Brain microvascular endothelial cell (primary cell): ENCODE measurements at regions not wholly inside any gene's neighbourhood (a gene's known extent, or its start where the extent isn't known, plus 50 kb on each side); places are given as distances from the start of the nearest gene placed in this dataset.

Source experiments
- DNase-seq: peaks from one replicate; pipeline ENCODE4 v3.0.0-alpha.2; 2020
- H3K27ac ChIP-seq: fragments of 250-450 bp; sonication (Bioruptor Pico); 2 replicates; pipeline ENCODE4 v1.5.1; 2020; ENCODE audit warnings: mild to moderate bottlenecking, moderate library complexity
- H3K27me3 ChIP-seq: fragments of 250-450 bp; sonication (Bioruptor Pico); replicated peaks from 2 replicates; pipeline ENCODE4 v1.5.1; 2020; ENCODE audit warnings: mild to moderate bottlenecking
- H3K36me3 ChIP-seq: fragments of 250-450 bp; sonication (Bioruptor Pico); replicated peaks from 2 replicates; pipeline ENCODE4 v1.5.1; 2020; ENCODE audit warnings: mild to moderate bottlenecking
- H3K4me3 ChIP-seq: 2 replicates; pipeline ENCODE4 v1.5.1; 2011; ENCODE audit warnings: low read depth, mild to moderate bottlenecking, control low read depth, low read length, moderate library complexity
- in situ Hi-C: cut with HindIII; loops from 2 replicates; pipeline ENCODE4 v1.10.0; 2017; ENCODE audit warnings: low sequenced_read_pairs, low pct_ligation_motif_present
- TF ChIP-seq, protein P1 (sequence below): IDR thresholded peaks from 2 replicates; pipeline ENCODE4 v1.5.1; 2011; ENCODE audit warnings: low read depth, mild to moderate bottlenecking, moderate library complexity, low read length, control low read depth, inconsistent platforms; ENCODE audit errors: missing control alignments

DNA sequence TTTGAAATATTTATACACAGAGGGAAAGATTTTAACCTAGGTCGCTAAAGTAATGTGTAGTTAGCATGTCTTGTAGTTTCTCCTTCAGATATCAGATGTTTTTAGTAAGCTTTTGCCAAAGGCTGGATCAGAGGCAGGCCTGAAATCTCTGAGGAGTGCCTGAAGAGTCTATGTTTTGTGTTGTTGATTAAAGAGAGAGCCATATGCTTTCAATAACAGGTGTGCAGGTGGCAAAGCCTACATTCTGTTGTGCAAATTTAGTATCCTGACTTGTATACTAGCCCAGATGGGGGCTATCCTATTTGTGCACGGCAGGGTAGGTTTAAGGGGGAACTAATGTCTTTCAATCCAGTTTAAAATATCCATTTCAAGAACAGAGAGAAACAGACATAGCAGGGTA, 167.1 kb upstream of the ATXN1 start:
- DNase-seq = no peak
- Histone ChIP-seq H3K27me3 (no peaks in the 10 kb centered on the region), H3K27ac (no peak overlapping the region), H3K36me3 (no peaks in the 10 kb centered on the region), H3K4me3 (no peak overlapping the region)
- TF ChIP-seq, protein P1, sequence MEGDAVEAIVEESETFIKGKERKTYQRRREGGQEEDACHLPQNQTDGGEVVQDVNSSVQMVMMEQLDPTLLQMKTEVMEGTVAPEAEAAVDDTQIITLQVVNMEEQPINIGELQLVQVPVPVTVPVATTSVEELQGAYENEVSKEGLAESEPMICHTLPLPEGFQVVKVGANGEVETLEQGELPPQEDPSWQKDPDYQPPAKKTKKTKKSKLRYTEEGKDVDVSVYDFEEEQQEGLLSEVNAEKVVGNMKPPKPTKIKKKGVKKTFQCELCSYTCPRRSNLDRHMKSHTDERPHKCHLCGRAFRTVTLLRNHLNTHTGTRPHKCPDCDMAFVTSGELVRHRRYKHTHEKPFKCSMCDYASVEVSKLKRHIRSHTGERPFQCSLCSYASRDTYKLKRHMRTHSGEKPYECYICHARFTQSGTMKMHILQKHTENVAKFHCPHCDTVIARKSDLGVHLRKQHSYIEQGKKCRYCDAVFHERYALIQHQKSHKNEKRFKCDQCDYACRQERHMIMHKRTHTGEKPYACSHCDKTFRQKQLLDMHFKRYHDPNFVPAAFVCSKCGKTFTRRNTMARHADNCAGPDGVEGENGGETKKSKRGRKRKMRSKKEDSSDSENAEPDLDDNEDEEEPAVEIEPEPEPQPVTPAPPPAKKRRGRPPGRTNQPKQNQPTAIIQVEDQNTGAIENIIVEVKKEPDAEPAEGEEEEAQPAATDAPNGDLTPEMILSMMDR = no peak
- in situ Hi-C loops = no loop called here

DNA sequence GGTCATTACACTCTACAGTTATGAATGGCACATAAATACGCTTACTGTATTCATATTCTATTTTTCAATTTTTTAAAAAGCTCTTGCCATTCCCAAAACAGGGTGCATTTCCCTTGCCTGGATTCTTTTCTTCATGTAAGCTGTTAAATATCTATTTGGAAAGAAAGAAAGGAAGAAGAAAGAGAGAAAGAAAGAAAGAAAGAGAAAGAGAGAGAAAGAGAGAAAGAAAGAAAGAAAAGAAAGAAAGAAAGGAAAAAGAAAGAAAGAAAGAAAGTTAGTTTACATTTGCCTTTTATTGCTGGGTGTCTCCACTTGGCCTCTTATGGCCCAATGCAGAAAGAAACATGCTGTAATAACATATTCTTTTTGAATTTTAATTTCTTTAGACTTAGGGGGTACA, 165.9 kb upstream of the ATXN1 start:
- in situ Hi-C loops = no loop called here
- H3K36me3 ChIP-seq = no peaks in the 10 kb centered on the region
- H3K27ac ChIP-seq = no peak overlapping the region
- no peaks in the 10 kb centered on the region for H3K27me3 ChIP-seq
- no peak for DNase-seq
- TF ChIP-seq, protein P1 = no peak
- no peak overlapping the region for H3K4me3 ChIP-seq

DNA sequence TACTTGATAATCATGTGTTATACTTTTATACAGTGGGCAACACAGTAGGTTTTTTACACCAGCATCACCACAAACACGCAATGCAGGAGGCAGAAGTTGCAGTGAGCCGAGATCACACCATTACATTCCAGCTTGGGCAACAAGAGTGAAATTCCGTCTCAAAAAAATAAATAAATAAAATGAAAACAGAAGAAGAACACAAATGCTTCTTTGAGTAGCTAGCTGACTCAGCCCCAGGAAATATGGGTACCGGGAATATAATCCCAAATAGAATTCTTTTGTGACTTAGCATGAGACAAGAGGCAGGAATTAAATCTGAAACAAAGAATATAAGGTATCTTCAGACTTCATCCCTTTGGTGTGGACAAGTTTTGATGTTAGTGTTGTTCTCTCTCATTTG, 164.2 kb upstream of the ATXN1 start:
- no peak overlapping the region for H3K4me3 ChIP-seq
- in situ Hi-C loops = no loop called here
- TF ChIP-seq, protein P1 = no peak
- no peaks in the 10 kb centered on the region for H3K36me3 ChIP-seq
- no peaks in the 10 kb centered on the region for H3K27me3 ChIP-seq
- DNase-seq = no peak
- no peak overlapping the region for H3K27ac ChIP-seq

DNA sequence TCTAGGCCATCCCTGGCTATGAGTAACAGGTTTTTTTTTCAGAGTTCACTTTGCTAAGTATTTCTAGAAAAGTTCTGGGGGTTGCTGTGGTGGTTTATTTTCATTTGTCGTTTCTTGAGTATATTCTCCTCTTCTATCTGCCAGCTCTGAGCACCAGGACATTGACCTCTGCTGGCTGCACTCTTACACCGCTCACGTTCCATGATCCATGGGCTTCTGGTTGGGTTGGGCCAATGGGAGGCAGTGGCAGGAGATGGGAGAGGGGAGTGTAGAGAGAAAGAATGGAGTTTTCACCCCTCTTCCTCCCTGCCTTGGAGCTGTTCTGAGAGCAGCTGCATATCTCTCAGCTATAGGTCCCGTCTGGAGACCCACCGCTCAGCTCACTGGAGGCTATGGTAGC, 161.0 kb upstream of the ATXN1 start:
- in situ Hi-C loops = no loop called here
- DNase-seq = no peak
- H3K27ac ChIP-seq = no peak overlapping the region
- no peaks in the 10 kb centered on the region for H3K36me3 ChIP-seq
- H3K27me3 ChIP-seq = no peaks in the 10 kb centered on the region
- TF ChIP-seq, protein P1 = no peak
- no peak overlapping the region for H3K4me3 ChIP-seq

DNA sequence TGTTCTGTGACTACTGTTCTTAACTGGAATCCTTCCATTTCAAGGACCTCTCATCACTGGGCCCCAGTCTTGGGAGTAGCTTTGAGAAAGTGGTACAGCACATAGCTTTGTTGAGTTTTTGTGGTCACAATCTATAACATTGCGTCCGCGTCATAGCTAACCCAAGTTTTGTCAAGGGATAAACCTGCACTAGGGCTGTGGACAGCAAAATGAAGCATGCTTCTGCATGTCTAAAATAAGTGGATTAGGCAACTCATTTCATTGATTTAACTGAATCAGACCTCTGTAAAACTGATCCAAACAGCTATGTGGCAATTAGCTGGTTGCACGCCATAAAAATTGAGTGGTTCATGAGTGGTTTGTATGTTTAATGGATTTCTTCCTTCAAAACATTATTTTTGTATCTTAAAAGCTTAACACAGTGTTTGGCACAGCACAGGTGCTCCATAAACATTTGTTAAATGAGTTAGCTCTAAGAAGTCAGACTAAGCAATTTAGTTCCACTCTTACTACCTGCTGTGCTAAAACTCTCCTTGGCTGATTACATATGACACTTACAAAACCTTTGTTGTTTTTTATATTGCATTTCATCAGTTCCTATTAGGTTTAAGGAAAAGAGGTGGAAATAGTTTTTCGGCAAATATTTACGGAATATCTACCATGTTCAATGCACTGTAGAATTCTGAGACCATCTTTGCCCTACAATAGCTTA, 160.3 kb upstream of the ATXN1 start:
- in situ Hi-C loops = no loop called here
- H3K36me3 ChIP-seq = no peaks in the 10 kb centered on the region
- H3K27me3 ChIP-seq = no peaks in the 10 kb centered on the region
- no peak overlapping the region for H3K4me3 ChIP-seq
- no peak overlapping the region for H3K27ac ChIP-seq
- TF ChIP-seq, protein P1 = no peak
- DNase-seq = no peak

DNA sequence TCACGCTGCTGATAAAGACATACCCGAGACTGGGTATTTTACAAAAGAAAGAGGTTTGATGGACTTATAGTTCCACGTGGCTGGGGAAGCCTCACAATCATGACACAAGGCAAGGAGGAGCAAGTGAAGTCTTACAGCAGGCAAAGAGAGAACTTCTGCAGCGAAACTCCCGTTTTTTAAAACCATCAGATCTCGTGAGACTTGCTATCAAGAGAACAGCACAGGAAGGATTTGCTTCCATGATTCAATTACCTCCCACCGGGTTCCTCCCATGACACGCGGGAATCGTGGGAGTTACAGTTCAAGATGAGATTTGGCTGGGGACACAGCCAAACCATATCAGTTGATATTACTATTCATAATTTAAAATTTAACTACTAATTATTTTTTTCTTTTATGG, 157.3 kb upstream of the ATXN1 start:
- H3K4me3 ChIP-seq = no peak overlapping the region
- in situ Hi-C loops = no loop called here
- no peaks in the 10 kb centered on the region for H3K27me3 ChIP-seq
- no peak overlapping the region for H3K27ac ChIP-seq
- TF ChIP-seq, protein P1 = no peak
- no peak for DNase-seq
- no peaks in the 10 kb centered on the region for H3K36me3 ChIP-seq
